ENCODE measurements at regions not wholly inside any gene's neighbourhood (a gene's known extent, or its start where the extent isn't known, plus 50 kb on each side); places are given as distances from the start of the nearest gene placed in this dataset.
A peak's percentile ranks its signal among the peaks of the same experiment; 100 is the strongest.
"Not testable (repeated sequence)": the region's sequence is repeated elsewhere in the genome, so short reads cannot be mapped to it uniquely, and the experiment has no call there.

- peak; percentile 87 for DNase-seq
These were observed 388.1 kb upstream of the ACVR2A start for GRCh38 chr2:147456779-147457178.

GRCh38 chr2:147451902-147452515 lies 392.8 kb upstream of the ACVR2A start:
- no peak for DNase-seq

DNA sequence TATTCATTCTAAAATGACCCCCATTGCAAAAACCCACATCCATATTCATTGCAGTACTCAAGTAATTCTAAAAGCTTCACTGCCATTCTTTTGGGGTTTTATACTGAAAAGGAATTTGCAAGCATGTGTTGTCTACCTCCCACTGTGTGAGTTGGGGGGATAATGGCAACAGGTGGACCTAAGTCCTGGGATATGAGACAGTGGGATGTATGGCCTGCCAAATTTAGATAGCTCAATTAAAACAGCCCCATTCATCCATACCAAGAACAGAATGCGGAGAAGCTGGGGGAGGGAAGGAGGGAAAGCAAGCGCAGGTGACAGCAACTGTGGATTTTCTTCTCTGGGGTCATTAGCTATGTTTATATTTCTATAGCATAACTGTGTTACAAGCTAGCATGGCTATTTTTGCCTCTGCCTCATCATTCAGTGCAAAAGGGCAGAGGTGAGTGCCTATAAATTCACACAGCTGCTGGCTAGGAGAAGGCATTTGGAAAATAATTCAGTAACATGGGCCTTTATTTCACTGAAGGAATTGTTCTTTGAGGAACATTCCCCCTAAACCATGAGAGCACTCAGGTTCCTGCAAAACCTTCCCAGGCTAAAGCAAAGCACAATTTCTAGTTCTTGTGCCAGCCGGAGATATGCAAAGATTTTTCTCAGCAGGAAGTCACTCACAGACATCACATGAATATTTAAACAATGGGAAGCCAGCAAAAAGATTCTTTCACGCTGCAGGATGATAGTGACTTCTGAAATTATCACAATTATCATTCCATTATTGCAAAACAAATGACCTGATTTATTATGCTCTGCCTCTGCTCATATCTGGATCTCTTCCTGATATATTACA lies 393.9 kb upstream of the ACVR2A start:
- DNase-seq = no peak

- peak; percentile 78 for DNase-seq
These were observed 395.4 kb upstream of the ACVR2A start for GRCh38 chr2:147449323-147449991.

- DNase-seq = no peak
These were observed 402.0 kb upstream of the ACVR2A start for GRCh38 chr2:147442816-147443215.

GRCh38 chr2:147441182-147441581 lies 403.6 kb upstream of the ACVR2A start:
- peak; percentile 22 for DNase-seq

GRCh38 chr2:147440734-147441133 lies 404.1 kb upstream of the ACVR2A start:
- peak; percentile 14 for DNase-seq

DNA sequence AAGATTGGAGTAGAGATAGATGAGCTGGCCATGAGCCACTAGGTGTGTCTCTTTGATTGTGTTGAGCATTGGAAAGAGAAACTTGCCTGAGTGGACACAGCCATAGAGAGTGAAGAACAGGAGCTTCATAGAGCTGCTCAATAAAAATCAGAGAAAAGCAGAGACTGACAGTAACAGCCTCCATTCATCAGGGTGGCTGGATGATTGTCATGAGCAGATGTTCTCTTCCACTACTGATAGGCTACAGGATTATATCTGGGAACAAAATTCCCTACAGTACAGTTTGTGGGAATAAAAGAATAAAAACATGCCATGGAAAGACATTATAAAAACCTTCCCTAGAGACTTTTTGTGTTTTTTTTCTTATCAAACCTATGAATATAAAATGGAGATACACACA lies 404.8 kb upstream of the ACVR2A start:
- DNase-seq = no peak

DNA sequence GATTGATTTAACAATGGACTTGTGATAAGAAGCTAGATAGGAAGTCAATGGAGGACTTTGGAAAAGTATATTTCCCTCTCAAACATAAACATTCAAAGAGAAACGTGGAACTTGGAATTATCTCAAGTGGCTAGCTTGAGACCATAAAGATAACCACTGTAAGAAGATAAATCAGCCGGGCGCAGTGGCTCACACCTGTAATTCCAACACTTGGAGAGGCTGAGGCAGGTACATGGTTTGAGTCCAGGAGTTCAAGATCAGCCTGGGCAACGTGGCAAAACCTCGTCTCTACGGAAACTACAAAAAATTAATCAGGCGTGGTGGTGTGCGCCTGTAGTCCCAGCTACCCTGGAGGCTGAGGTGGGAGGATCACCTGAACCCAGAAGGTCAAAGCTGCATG lies 405.9 kb upstream of the ACVR2A start:
- no peak for DNase-seq

GRCh38 chr2:147433822-147434221 lies 411.0 kb upstream of the ACVR2A start:
- DNase-seq = peak; percentile 18

DNA sequence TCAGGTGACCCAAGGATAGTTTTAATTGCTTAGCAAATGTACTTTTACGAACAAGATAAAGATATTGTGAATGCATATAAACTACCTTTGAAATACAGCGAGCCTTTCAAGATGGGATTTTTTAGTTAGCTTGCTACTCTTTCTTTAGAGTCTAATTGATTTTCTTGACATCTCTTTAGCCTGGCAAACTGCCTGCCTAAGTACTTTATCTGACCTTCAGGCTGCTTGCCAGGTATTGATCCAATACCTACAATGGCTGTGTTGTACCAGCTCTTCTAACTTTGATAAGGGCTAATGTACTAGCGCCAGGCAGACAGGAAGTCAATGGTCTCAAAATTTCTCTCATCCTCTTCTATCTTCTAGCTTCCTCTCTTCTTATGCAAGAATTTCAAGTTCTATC lies 414.4 kb upstream of the ACVR2A start:
- DNase-seq = peak; percentile 13

- DNase-seq = no peak
These were observed 416.6 kb upstream of the ACVR2A start for GRCh38 chr2:147428120-147428747.

DNA sequence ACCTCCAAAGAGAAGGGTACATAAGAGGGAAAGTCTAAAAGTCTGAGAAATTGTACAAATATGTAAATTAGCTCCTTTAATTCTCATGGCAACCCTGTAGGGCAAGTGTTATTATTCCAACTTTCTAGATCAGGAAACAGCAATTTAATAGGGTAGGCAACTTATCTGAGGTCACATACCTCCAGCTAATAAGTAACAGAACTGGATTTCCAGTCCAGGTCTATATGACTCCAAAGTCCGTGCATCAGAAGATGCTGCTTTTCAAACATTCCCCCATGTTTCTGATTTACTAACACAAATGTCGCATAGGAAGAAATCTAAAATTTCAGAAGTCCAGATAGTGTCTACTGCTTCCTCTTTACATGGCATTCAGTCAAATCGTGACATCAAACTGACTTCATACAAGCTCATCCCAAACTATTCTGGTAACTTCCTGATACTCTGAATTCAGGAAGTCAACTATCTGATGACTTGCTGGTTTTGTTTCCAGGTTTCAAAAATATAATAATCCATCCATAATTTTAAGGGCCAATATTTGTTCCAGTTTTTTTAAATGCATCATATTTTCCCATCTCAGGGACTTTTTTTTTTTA lies 419.3 kb upstream of the ACVR2A start:
- no peak for DNase-seq

GRCh38 chr2:147424766-147425165 lies 420.1 kb upstream of the ACVR2A start:
- no peak for DNase-seq

DNA sequence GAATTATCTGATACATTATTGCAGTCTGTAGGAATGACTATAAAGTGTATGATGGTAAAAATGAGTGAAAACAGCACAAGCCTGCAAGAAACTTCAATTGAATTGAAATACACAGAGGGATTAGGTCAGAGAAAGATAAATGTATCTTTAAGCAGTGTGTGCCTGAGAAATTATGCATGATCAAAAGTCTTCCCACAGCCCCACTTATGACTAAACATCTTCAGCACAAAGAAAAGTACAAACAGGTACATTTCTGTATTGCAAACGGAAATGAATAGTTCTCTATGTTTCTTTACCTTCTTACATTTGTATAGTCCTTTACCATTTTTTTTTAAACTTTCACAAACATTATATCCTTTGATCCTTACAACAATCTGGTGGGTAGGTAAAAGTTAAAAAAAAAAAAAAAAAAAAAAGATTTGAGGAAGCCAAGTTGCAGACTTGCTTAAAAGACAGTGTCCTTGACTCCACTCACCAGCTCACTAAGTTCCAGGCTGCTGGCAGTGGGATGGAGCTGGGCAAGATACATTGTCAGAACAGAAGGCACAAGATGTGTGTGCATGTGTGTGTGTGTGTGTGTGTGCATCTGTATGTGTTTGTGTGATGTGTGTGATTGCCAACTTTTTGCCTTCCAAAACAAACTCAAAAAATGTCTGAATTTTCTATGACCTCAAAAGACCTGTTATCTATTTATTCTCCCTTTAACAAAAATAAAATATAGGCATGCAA lies 423.7 kb upstream of the ACVR2A start:
- DNase-seq = no peak

DNA sequence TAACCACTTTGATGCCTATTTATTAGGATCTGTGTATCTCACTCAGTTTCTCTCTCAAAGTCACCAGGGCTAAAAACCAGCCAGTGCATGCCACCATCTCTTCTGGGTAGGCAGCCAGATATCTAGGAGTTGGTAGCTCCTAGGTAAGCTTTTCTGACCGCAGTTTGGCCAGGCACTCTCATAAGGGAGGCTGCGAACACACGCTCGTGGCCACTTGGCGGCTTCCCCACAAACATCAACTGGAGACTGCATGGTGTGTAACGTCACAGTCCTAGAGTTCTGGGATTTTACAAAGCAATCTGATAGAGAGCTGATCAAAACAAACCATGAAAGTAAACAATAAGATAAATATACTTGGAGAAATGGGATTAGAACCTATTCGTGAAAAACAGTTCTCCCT lies 424.3 kb upstream of the ACVR2A start:
- DNase-seq = no peak

DNA sequence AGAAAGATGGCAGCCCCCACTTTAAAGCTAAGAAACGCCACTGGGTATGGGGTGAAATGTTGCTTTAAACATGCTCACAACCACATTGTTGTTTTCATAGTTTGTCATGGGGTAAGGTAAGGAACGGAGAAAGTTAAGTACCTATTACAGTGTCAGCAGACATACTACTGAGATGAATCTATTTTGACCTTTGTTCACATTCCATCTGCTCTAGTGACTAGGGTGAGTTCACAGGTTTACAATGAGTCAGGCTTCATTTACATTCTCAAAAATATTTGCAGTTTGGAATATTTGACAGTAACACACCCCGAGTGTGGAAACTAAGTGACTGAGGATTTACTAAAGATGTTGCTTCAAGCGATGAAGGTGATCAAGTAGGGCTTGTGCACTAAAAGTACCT lies 428.7 kb upstream of the ACVR2A start:
- DNase-seq = no peak

DNA sequence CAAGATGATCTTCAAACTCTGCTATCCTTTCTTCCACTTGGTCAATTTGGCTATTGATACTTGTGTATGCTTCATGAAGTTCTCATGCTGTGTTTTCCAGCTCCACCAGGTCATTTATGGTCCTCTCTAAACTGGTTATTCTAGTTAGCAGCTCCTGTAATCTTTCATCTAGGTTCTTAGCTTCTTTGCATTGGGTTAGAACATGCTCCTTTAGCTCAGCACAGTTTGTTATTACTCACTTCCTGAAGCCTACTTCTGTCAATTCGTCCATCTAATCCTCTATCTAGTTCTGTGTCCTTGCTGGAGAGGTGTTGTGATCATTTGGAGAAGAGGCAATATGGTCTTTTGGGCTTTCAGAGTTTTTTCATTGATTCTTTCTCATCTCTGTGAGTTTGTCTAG lies 430.2 kb upstream of the ACVR2A start:
- not testable (repeated sequence) for DNase-seq

GRCh38 chr2:147408357-147408756 lies 436.5 kb upstream of the ACVR2A start:
- no peak for DNase-seq

- DNase-seq = no peak
These were observed 439.2 kb upstream of the ACVR2A start for GRCh38 chr2:147405651-147406050.

GRCh38 chr2:147398996-147399395 lies 445.8 kb upstream of the ACVR2A start:
- no peak for DNase-seq

DNA sequence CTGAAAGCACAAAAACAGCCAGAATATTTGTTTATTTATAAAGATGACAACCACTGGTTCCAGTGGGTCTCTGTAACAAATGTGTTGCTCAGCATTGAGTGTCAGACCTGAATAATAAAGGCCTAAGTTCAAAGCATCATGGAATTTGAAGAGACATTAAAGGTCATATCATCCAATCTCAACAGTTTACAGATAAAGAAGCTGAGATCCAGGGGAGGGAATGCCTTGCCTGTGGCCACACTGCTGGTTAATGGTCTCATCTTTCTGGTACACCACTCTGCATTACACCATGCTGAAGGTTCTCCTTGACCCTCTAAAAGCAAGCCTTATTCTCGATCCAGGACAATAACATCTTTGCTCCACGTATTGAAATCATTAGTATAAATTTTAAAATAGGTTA lies 446.5 kb upstream of the ACVR2A start:
- DNase-seq = no peak

All from NCI-H82 (cell line).